Brain microvascular endothelial cell (primary cell): ENCODE measurements at regions not wholly inside any gene's neighbourhood (a gene's known extent, or its start where the extent isn't known, plus 50 kb on each side); places are given as distances from the start of the nearest gene placed in this dataset.

Experiments used
- DNase-seq: peaks from one replicate; pipeline ENCODE4 v3.0.0-alpha.2; 2020
- H3K27ac ChIP-seq: fragments of 250-450 bp; sonication (Bioruptor Pico); 2 replicates; pipeline ENCODE4 v1.5.1; 2020; ENCODE audit warnings: mild to moderate bottlenecking, moderate library complexity
- H3K27me3 ChIP-seq: fragments of 250-450 bp; sonication (Bioruptor Pico); replicated peaks from 2 replicates; pipeline ENCODE4 v1.5.1; 2020; ENCODE audit warnings: mild to moderate bottlenecking
- H3K36me3 ChIP-seq: fragments of 250-450 bp; sonication (Bioruptor Pico); replicated peaks from 2 replicates; pipeline ENCODE4 v1.5.1; 2020; ENCODE audit warnings: mild to moderate bottlenecking
- H3K4me3 ChIP-seq: 2 replicates; pipeline ENCODE4 v1.5.1; 2011; ENCODE audit warnings: low read depth, mild to moderate bottlenecking, control low read depth, low read length, moderate library complexity
- CTCF ChIP-seq: IDR thresholded peaks from 2 replicates; pipeline ENCODE4 v1.5.1; 2011; ENCODE audit warnings: low read depth, mild to moderate bottlenecking, moderate library complexity, low read length, control low read depth, inconsistent platforms; ENCODE audit errors: missing control alignments
- in situ Hi-C: cut with HindIII; loops from 2 replicates; pipeline ENCODE4 v1.10.0; 2017; ENCODE audit warnings: low sequenced_read_pairs, low pct_ligation_motif_present

- H3K36me3 ChIP-seq: no peaks in the 10 kb centered on the region
- in situ Hi-C loops: no loop called here
- no peaks in the 10 kb centered on the region for H3K27me3 ChIP-seq
- no peak overlapping the region for H3K27ac ChIP-seq
- no peak for DNase-seq
- no peak for TF ChIP-seq CTCF
- H3K4me3 ChIP-seq: no peak overlapping the region
Measured at GRCh38 chr5:143938230-143938629, 126.3 kb downstream of the HMHB1 start.

- Histone ChIP-seq H3K27ac (no peak overlapping the region), H3K36me3 (no peaks in the 10 kb centered on the region), H3K27me3 (no peaks in the 10 kb centered on the region), H3K4me3 (no peak overlapping the region)
- no peak for DNase-seq
- in situ Hi-C loops: no loop called here
- no peak for TF ChIP-seq CTCF
Measured at GRCh38 chr5:143946837-143947236, 134.9 kb downstream of the HMHB1 start.

- Histone ChIP-seq H3K27me3 (no peaks in the 10 kb centered on the region), H3K4me3 (no peak overlapping the region), H3K36me3 (no peaks in the 10 kb centered on the region), H3K27ac (no peak overlapping the region)
- in situ Hi-C loops: no loop called here
- TF ChIP-seq CTCF: no peak
- DNase-seq: no peak
Measured at GRCh38 chr5:143947313-143947712, 135.4 kb downstream of the HMHB1 start.

GRCh38 chr5:143952809-143953208 is 140.8 kb downstream of the HMHB1 start:
- Histone ChIP-seq H3K36me3 (no peaks in the 10 kb centered on the region), H3K27ac (no peak overlapping the region), H3K27me3 (no peaks in the 10 kb centered on the region), H3K4me3 (no peak overlapping the region)
- no peak for DNase-seq
- in situ Hi-C loops: no loop called here
- TF ChIP-seq CTCF: no peak

GRCh38 chr5:143953851-143954250 is 141.9 kb downstream of the HMHB1 start:
- no peak overlapping the region for H3K27ac ChIP-seq
- no peaks in the 10 kb centered on the region for H3K36me3 ChIP-seq
- TF ChIP-seq CTCF: no peak
- in situ Hi-C loops: no loop called here
- no peak for DNase-seq
- H3K27me3 ChIP-seq: no peaks in the 10 kb centered on the region
- H3K4me3 ChIP-seq: no peak overlapping the region

GRCh38 chr5:143955141-143955540 is 143.2 kb downstream of the HMHB1 start:
- H3K36me3 ChIP-seq: no peaks in the 10 kb centered on the region
- DNase-seq: peak; percentile 50
- no peak overlapping the region for H3K4me3 ChIP-seq
- no peak overlapping the region for H3K27ac ChIP-seq
- in situ Hi-C loops: no loop called here
- TF ChIP-seq CTCF: no peak
- no peaks in the 10 kb centered on the region for H3K27me3 ChIP-seq
